Smooth muscle cell (in vitro differentiated cells): ENCODE measurements at regions not wholly inside any gene's neighbourhood (a gene's known extent, or its start where the extent isn't known, plus 50 kb on each side); places are given as distances from the start of the nearest gene placed in this dataset.

Source experiments
- DNase-seq: peaks from one replicate; lab custom pipeline; 2025; ENCODE audit not compliant: unreplicated experiment; lab: John Stamatoyannopoulos, UW
- H2AFZ ChIP-seq: fragments of 200-600 bp; sonication (generic); 2 replicates; pipeline ENCODE4 v1.6.0; 2016; ENCODE audit warnings: antibody characterized with exemption, low read depth, mild to moderate bottlenecking
- H3F3A ChIP-seq: fragments of 200-600 bp; sonication (generic); 2 replicates; pipeline ENCODE4 v1.6.0; 2017; ENCODE audit warnings: antibody characterized with exemption, low read depth
- H3K27ac ChIP-seq: fragments of 200-600 bp; sonication (generic); 2 replicates; pipeline ENCODE4 v1.5.1; 2016; ENCODE audit warnings: low read depth, mild to moderate bottlenecking
- H3K27me3 ChIP-seq: fragments of 200-600 bp; sonication (generic); 2 replicates; pipeline ENCODE4 v1.6.1; 2016; ENCODE audit warnings: low read depth, mild to moderate bottlenecking
- H3K36me3 ChIP-seq: fragments of 200-600 bp; sonication (generic); 2 replicates; pipeline ENCODE4 v1.5.1; 2016; ENCODE audit warnings: low read depth
- H3K4me1 ChIP-seq: fragments of 200-600 bp; sonication (generic); 2 replicates; pipeline ENCODE4 v1.5.1; 2016; ENCODE audit warnings: low read depth
- H3K4me2 ChIP-seq: fragments of 200-600 bp; sonication (generic); 2 replicates; pipeline ENCODE4 v1.6.0; 2016; ENCODE audit warnings: mild to moderate bottlenecking
- H3K4me3 ChIP-seq: fragments of 200-600 bp; sonication (generic); 2 replicates; pipeline ENCODE4 v1.5.1; 2016; ENCODE audit warnings: mild to moderate bottlenecking
- H3K79me2 ChIP-seq: fragments of 200-600 bp; sonication (generic); 2 replicates; pipeline ENCODE4 v1.6.0; 2016; ENCODE audit warnings: low read depth, mild to moderate bottlenecking
- H3K9ac ChIP-seq: fragments of 200-600 bp; sonication (generic); 2 replicates; pipeline ENCODE4 v1.6.0; 2016; ENCODE audit warnings: low read depth
- H3K9me3 ChIP-seq: fragments of 200-600 bp; sonication (generic); replicated peaks from 2 replicates; pipeline ENCODE4 v1.5.1; 2016; ENCODE audit warnings: low read depth
- H4K20me1 ChIP-seq: fragments of 200-600 bp; sonication (generic); 2 replicates; pipeline ENCODE4 v1.6.0; 2016; ENCODE audit warnings: low read depth
- CTCF ChIP-seq: fragments of 200-600 bp; sonication (generic); IDR thresholded peaks from 2 replicates; pipeline ENCODE4 v1.5.1; 2017; ENCODE audit warnings: borderline replicate concordance, mild to moderate bottlenecking, antibody characterized with exemption; ENCODE audit not compliant: insufficient read depth, poor library complexity, severe bottlenecking
- WGBS: methylation state at CpG from one replicate; pipeline ENCODE4 v1.1.7; 2016; ENCODE audit warnings: low lambda C conversion rate; 5-methylcytosine and 5-hydroxymethylcytosine counted together

DNA sequence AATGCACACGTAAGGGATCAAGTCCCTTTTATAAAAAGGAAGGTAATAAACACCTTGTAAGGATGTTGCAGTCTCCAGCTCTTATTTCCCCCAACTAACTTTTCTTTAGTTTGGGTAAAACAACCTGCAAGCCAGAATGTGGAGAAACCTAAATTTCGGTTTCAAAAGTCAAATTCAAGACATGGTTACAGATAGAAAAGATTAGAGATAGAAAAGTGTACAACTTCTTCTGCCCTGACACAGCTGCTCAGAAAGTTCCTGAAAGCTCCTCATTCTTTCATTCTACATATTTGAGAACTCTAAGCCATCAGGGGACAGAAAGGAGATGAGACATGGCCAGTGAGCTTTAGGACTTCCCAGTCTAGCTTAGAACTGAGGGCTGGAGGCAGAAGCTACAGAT, 574.9 kb downstream of the DIPK2A start:
- no peak overlapping the region for H3K4me2 ChIP-seq
- H3K27ac ChIP-seq: no peak overlapping the region
- no peak overlapping the region for H3K9ac ChIP-seq
- H3K27me3 ChIP-seq: no peaks in the 10 kb centered on the region
- no peaks in the 10 kb centered on the region for H3K79me2 ChIP-seq
- peaks cover 14% of the 10 kb centered on the region for H3K4me1 ChIP-seq
- no peak for TF ChIP-seq CTCF
- H4K20me1 ChIP-seq: no peaks in the 10 kb centered on the region
- no peaks in the 10 kb centered on the region for H3F3A ChIP-seq
- H3K4me3 ChIP-seq: no peak overlapping the region
- H2AFZ ChIP-seq: peak overlapping the region; percentile 4
- 89% methylated on average over 2 of the region's 2 CpGs for WGBS
- no peaks in the 10 kb centered on the region for H3K36me3 ChIP-seq
- no peak for DNase-seq
- no peaks in the 10 kb centered on the region for H3K9me3 ChIP-seq

DNA sequence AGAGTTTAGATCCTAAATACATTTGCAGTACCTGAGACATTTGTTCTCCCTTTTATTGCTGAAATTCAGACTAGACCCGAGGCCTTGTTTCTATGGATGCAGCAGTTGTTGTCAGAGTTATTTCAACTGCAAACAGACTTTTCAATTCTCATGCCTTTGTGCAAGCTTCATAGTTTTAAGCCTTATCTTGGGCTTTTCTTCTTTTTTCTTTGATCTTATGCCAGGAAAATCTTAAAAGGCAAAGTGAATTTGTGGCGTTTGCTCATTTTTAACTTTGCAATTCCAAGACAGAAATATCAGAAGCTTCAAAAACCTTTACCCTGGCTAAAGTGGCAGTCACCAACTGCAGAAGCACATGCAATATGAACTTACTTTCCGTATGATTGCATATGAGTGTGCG, 576.7 kb downstream of the DIPK2A start:
- no peaks in the 10 kb centered on the region for H4K20me1 ChIP-seq
- no peaks in the 10 kb centered on the region for H3K27me3 ChIP-seq
- H3K9me3 ChIP-seq: no peaks in the 10 kb centered on the region
- no peak for DNase-seq
- H3K4me2 ChIP-seq: no peak overlapping the region
- no peaks in the 10 kb centered on the region for H3K36me3 ChIP-seq
- no peak overlapping the region for H3K4me3 ChIP-seq
- WGBS: 72% methylated on average over 4 of the region's 4 CpGs
- H3K4me1 ChIP-seq: peaks cover 20% of the 10 kb centered on the region
- no peak overlapping the region for H3K9ac ChIP-seq
- TF ChIP-seq CTCF: no peak
- H3K79me2 ChIP-seq: no peaks in the 10 kb centered on the region
- H3F3A ChIP-seq: no peaks in the 10 kb centered on the region
- no peak overlapping the region for H2AFZ ChIP-seq
- no peak overlapping the region for H3K27ac ChIP-seq

DNA sequence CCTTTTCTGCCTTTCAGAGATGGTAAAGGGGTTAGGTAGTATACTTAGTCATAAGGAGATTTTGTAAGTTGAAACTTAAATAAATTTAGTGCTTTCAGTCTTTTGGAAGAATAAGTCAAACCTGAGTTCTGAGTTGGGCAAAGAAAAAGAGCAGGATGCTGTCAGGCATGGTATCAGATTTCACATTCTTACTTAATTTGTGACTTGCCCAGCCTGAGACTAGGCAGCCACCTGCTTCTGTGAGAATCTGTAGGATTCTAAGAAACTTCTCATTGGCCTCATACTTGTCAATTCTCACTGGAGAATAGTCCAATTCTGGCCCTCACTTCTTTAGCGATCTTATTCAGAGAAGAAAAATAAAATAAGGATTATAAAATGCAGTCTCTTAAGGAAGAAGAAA, 577.5 kb downstream of the DIPK2A start:
- no peaks in the 10 kb centered on the region for H3K79me2 ChIP-seq
- WGBS: 33% methylated on average over 1 of the region's 1 CpG

More for the DNA sequence above, 577.5 kb downstream of the DIPK2A start:
- H3K27me3 ChIP-seq: no peaks in the 10 kb centered on the region
- H3K9me3 ChIP-seq: no peaks in the 10 kb centered on the region
- H3K27ac ChIP-seq: no peak overlapping the region
- no peak overlapping the region for H2AFZ ChIP-seq
- TF ChIP-seq CTCF: no peak
- peak overlapping the region; percentile 8 for H3K4me2 ChIP-seq
- no peak for DNase-seq
- H3K4me3 ChIP-seq: no peak overlapping the region
- H3F3A ChIP-seq: no peaks in the 10 kb centered on the region
- peaks cover 27% of the 10 kb centered on the region for H3K4me1 ChIP-seq
- no peaks in the 10 kb centered on the region for H3K36me3 ChIP-seq
- no peak overlapping the region for H3K9ac ChIP-seq
- H4K20me1 ChIP-seq: no peaks in the 10 kb centered on the region
